K562 (cell line): ENCODE measurements at regions not wholly inside any gene's neighbourhood (a gene's known extent, or its start where the extent isn't known, plus 50 kb on each side); places are given as distances from the start of the nearest gene placed in this dataset.

Experiments
- FOXK2 ChIP-seq, 2 experiments: fragments of 450-650 bp; IDR thresholded peaks in 1 of 2; conservative IDR thresholded peaks in 1 of 2; 2 replicates each; pipeline ENCODE4 v1.6.1; 2016; ENCODE audit warnings: low read depth in 2 of 2, mild to moderate bottlenecking in 1 of 2
- ZNF140 ChIP-seq: fragments of 250-450 bp; sonication (Bioruptor Pico); IDR thresholded peaks from 2 replicates; pipeline ENCODE4 v1.8.0; 2021; ENCODE audit warnings: moderate library complexity, mild to moderate bottlenecking, inconsistent platforms
- ZNF232 ChIP-seq: sonication (generic); formaldehyde crosslinking; IDR thresholded peaks from 2 replicates; pipeline ENCODE4 v1.8.0; 2022; ENCODE audit warnings: mild to moderate bottlenecking, missing genetic modification reagents
- TF ChIP-seq, protein P1 (sequence below), 2 experiments: fragments of 450-650 bp; formaldehyde crosslinking in 1 of 2; IDR thresholded peaks; 2 replicates each; pipeline versions ENCODE4 v1.4.0 to v1.6.1; 2014 to 2020; ENCODE audit warnings: mild to moderate bottlenecking in 2 of 2, borderline replicate concordance in 1 of 2, low read depth in 1 of 2
- TF ChIP-seq, protein P2 (sequence below): fragments of 200-800 bp; sonication (Bioruptor generic); IDR thresholded peaks from 2 replicates; pipeline ENCODE4 v1.6.1; 2016; ENCODE audit warnings: missing genetic modification characterization, missing compliant biosample characterization

DNA sequence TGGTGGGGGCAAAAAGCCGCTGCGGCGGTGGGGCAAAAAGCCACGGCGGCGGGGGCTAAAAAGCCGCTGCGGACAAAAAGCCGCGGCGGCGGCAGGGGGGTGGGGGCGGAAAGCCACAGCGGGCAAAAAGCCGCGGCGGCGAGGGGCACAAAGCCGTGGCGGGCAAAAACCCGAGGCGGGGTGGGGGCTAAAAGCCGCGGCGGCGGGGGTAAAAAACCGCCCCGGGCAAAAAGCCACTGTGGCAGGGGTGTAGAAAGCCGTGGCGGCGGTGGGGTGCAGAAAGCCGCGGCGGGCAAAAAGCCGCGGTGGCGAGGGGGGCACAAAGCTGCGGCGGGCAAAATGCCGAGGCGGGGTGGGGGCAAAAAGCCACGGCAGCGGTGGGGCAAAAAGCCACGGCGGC is 3901.8 kb downstream of the SRGAP2C start (continued):
- TF ChIP-seq, protein P1, sequence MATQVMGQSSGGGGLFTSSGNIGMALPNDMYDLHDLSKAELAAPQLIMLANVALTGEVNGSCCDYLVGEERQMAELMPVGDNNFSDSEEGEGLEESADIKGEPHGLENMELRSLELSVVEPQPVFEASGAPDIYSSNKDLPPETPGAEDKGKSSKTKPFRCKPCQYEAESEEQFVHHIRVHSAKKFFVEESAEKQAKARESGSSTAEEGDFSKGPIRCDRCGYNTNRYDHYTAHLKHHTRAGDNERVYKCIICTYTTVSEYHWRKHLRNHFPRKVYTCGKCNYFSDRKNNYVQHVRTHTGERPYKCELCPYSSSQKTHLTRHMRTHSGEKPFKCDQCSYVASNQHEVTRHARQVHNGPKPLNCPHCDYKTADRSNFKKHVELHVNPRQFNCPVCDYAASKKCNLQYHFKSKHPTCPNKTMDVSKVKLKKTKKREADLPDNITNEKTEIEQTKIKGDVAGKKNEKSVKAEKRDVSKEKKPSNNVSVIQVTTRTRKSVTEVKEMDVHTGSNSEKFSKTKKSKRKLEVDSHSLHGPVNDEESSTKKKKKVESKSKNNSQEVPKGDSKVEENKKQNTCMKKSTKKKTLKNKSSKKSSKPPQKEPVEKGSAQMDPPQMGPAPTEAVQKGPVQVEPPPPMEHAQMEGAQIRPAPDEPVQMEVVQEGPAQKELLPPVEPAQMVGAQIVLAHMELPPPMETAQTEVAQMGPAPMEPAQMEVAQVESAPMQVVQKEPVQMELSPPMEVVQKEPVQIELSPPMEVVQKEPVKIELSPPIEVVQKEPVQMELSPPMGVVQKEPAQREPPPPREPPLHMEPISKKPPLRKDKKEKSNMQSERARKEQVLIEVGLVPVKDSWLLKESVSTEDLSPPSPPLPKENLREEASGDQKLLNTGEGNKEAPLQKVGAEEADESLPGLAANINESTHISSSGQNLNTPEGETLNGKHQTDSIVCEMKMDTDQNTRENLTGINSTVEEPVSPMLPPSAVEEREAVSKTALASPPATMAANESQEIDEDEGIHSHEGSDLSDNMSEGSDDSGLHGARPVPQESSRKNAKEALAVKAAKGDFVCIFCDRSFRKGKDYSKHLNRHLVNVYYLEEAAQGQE (IDR thresholded peaks at IDR 0.05; ENCODE audit: borderline replicate concordance), result no peak
- TF ChIP-seq, protein P1 (CRISPR knock-in tag; IDR thresholded peaks at IDR 0.05; ENCODE audit: low read depth), result no peak
- TF ChIP-seq ZNF232 (CRISPR knock-in tag) (no peak), ZNF140 (CRISPR knock-in tag) (no peak), FOXK2 (conservative IDR thresholded peaks at IDR 0.05 in 1 of 2, IDR thresholded peaks at IDR 0.05 in 1 of 2; ENCODE audit: low read depth in 2 of 2) (no peak)
- TF ChIP-seq, protein P2, sequence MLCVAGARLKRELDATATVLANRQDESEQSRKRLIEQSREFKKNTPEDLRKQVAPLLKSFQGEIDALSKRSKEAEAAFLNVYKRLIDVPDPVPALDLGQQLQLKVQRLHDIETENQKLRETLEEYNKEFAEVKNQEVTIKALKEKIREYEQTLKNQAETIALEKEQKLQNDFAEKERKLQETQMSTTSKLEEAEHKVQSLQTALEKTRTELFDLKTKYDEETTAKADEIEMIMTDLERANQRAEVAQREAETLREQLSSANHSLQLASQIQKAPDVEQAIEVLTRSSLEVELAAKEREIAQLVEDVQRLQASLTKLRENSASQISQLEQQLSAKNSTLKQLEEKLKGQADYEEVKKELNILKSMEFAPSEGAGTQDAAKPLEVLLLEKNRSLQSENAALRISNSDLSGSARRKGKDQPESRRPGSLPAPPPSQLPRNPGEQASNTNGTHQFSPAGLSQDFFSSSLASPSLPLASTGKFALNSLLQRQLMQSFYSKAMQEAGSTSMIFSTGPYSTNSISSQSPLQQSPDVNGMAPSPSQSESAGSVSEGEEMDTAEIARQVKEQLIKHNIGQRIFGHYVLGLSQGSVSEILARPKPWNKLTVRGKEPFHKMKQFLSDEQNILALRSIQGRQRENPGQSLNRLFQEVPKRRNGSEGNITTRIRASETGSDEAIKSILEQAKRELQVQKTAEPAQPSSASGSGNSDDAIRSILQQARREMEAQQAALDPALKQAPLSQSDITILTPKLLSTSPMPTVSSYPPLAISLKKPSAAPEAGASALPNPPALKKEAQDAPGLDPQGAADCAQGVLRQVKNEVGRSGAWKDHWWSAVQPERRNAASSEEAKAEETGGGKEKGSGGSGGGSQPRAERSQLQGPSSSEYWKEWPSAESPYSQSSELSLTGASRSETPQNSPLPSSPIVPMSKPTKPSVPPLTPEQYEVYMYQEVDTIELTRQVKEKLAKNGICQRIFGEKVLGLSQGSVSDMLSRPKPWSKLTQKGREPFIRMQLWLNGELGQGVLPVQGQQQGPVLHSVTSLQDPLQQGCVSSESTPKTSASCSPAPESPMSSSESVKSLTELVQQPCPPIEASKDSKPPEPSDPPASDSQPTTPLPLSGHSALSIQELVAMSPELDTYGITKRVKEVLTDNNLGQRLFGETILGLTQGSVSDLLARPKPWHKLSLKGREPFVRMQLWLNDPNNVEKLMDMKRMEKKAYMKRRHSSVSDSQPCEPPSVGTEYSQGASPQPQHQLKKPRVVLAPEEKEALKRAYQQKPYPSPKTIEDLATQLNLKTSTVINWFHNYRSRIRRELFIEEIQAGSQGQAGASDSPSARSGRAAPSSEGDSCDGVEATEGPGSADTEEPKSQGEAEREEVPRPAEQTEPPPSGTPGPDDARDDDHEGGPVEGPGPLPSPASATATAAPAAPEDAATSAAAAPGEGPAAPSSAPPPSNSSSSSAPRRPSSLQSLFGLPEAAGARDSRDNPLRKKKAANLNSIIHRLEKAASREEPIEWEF, result no peak
